ENCODE measurements at regions not wholly inside any gene's neighbourhood (a gene's known extent, or its start where the extent isn't known, plus 50 kb on each side); places are given as distances from the start of the nearest gene placed in this dataset.

GRCh38 chr12:131402781-131403396 is 308.0 kb upstream of the SFSWAP start:
- TF ChIP-seq POLR2A (IDR thresholded peaks at IDR 0.05) (no peak), CTCF (IDR thresholded peaks at IDR 0.05) (no peak)
